Amygdala (tissue), 56 donors: ENCODE measurements at regions not wholly inside any gene's neighbourhood (a gene's known extent, or its start where the extent isn't known, plus 50 kb on each side); places are given as distances from the start of the nearest gene placed in this dataset.
"Not testable (repeated sequence)": the region's sequence is repeated elsewhere in the genome, so short reads cannot be mapped to it uniquely, and the experiment has no call there.

Experiments
- DNase-seq, 56 donors: peaks; one replicate each; lab custom pipeline; 2025; lab: John Stamatoyannopoulos, UW

- no peak for DNase-seq
Observed at GRCh38 chr6:144471986-144472385, 186.9 kb downstream of the UTRN start.

GRCh38 chr6:144474290-144474689 lies 189.2 kb downstream of the UTRN start:
- no peak for DNase-seq

GRCh38 chr6:144474904-144475303 lies 189.8 kb downstream of the UTRN start:
- no peak for DNase-seq

GRCh38 chr6:144475411-144475810 lies 190.3 kb downstream of the UTRN start:
- no peak for DNase-seq

GRCh38 chr6:144476286-144476685 lies 191.2 kb downstream of the UTRN start:
- no peak for DNase-seq

- no peak for DNase-seq
Observed at GRCh38 chr6:144477396-144477795, 192.3 kb downstream of the UTRN start.

- DNase-seq, result no peak
Observed at GRCh38 chr6:144477856-144478255, 192.7 kb downstream of the UTRN start.

GRCh38 chr6:144478483-144478882 lies 193.3 kb downstream of the UTRN start:
- DNase-seq, result peak in 19 of 56 donors; percentile 0 to 47 (median 7)

- DNase-seq, result no peak
Observed at GRCh38 chr6:144479991-144480390, 194.9 kb downstream of the UTRN start.

GRCh38 chr6:144480473-144480872 lies 195.3 kb downstream of the UTRN start:
- DNase-seq, result no peak

GRCh38 chr6:144481527-144481926 lies 196.4 kb downstream of the UTRN start:
- DNase-seq, result no peak

- peak in 34 of 56 donors; percentile 1 to 66 (median 14) for DNase-seq
Observed at GRCh38 chr6:144482142-144482541, 197.0 kb downstream of the UTRN start.

GRCh38 chr6:144485531-144485930 lies 200.4 kb downstream of the UTRN start:
- DNase-seq, result no peak

- no peak for DNase-seq
Observed at GRCh38 chr6:144488590-144488989, 203.5 kb downstream of the UTRN start.

GRCh38 chr6:144493035-144493910 lies 208.1 kb downstream of the UTRN start:
- no peak for DNase-seq

- DNase-seq, result not testable (repeated sequence)
Observed at GRCh38 chr6:144495076-144495475, 209.9 kb downstream of the UTRN start.

GRCh38 chr6:144497650-144498049 lies 212.5 kb downstream of the UTRN start:
- DNase-seq, result no peak

- no peak for DNase-seq
Observed at GRCh38 chr6:144500892-144501291, 215.8 kb downstream of the UTRN start.

- not testable (repeated sequence) for DNase-seq
Observed at GRCh38 chr6:144505214-144505613, 220.1 kb downstream of the UTRN start.

GRCh38 chr6:144506051-144506450 lies 220.9 kb downstream of the UTRN start:
- not testable (repeated sequence) for DNase-seq

- DNase-seq, result not testable (repeated sequence)
Observed at GRCh38 chr6:144507772-144508312, 222.7 kb downstream of the UTRN start.

GRCh38 chr6:144510859-144511258 lies 225.7 kb downstream of the UTRN start:
- DNase-seq, result no peak
